HG03108 (cell line): ENCODE measurements at regions not wholly inside any gene's neighbourhood (a gene's known extent, or its start where the extent isn't known, plus 50 kb on each side); places are given as distances from the start of the nearest gene placed in this dataset.

Experiments
- ATAC-seq: cut with Tn5 transposase; IDR thresholded peaks from one replicate; pipeline ENCODE4 v1.9.1; 2021; ENCODE audit warnings: moderate library complexity; ENCODE audit not compliant: unreplicated experiment

DNA sequence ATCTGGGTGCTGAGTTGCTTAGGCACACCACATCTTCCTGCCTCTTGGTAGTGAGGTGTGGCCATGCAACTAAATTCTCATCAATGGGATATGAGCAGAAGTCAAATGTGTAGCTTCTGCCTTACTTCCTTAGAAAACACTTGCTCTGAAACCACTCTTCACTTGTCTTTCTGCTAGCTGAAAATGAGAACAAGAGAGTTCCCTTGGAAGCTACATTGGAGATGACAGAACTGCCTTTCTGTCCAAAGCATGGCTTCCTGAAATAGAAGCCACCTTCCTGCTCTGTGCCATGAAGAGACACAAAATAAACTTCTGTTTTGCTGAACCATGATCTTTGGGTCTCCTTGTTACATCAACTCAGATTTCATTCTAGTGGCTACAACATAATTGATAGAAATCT lies 659.9 kb downstream of the IRS1 start:
- ATAC-seq: no peak

GRCh38 chr2:226137201-226137811 lies 662.3 kb downstream of the IRS1 start:
- no peak for ATAC-seq

GRCh38 chr2:226136739-226137138 lies 662.9 kb downstream of the IRS1 start:
- ATAC-seq: no peak

DNA sequence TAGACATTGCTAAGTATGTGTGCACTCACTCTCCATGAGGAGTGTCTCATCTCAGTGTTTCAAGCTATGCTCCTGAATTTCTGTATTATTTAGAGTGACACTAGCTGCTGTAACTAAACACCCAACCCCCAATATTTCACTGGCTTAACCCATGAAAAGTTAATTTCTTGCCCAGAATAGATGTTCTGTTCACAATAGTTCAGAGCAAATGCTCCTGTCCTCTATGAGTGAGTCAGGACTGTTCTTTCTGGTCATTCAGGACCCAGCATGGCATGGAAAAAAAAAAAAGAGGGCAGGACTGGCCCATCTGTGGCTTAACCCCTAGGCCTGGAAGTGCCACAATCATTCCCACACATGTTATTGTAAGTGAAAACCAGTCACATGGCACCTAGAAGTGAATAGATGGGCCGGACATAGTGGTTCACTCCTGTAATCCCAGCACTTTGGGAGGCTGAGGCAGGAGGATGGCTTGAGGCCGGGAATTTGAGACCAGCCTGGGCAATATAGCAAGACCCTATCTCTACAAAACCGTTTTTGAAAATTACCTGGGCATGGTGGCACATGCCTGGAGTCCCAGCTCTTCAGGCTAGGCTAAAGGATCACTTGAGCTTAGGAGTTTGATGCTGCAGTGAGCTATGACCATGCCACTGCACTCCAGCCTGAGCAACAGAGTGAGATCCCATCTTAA lies 663.6 kb downstream of the IRS1 start:
- ATAC-seq: no peak

DNA sequence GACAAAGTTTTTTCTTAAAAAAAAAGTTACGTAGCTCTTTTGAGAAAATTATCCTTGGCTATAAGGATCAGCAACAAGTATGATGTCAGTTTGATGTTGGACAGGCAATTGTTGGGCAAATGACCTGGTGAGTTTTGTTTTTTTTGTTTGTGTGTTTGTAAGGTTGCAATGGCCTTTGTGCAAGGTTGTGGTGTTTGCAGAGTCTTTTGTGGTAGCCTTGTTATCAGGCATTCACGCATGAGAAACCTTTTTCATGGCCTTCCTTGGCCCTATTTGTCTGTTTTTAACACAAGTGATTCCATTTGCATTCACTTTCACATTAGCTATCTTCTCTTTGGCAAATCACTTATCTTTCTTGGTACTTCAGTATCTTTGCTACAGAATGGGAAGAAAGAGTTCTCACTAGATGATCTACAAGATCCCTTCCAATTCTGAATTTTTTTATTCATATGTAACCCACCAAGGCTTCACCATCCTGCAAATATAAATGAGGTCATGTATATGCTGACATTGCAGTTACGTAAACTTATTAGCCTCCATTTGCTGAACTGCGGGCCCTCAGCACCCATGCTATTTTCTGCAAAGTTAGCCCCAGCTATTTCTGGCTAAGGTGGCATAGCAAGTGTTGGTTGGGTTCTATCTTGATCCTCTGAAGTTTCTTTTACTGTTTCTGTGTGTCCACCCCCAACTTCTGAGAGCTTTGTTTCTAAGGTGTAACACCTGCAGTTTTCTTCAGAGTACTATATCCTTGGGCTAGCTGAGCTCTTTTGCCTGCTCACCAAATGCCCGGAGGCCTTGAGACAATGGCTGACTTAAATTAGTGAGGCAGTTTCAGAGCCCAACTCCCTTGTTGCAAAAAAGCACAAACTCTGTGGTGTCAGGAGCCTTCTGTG lies 667.1 kb downstream of the IRS1 start:
- no peak for ATAC-seq

DNA sequence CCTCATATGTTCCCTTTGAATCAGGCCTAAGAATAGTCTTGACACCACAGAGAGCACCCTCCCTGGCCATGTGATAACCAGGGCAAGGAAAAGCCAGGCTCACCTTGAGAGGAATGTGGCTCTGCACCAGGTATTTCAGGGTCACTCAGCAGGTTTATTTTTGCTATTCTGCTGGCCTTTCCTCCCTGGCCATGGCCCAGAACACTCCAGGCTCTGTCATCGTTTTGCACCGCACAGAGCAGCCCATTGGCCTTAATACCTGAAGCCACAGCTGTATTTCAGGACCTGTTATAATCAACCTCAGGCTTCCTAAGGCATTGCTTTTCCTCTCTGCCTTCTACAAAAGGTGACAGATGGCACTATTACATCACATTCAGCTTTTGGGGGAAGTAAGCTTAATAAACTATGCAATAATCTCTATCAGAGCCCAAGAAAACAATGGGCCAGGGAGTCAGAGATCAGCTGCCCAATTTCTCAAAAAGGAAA lies 668.3 kb downstream of the IRS1 start:
- ATAC-seq: no peak

DNA sequence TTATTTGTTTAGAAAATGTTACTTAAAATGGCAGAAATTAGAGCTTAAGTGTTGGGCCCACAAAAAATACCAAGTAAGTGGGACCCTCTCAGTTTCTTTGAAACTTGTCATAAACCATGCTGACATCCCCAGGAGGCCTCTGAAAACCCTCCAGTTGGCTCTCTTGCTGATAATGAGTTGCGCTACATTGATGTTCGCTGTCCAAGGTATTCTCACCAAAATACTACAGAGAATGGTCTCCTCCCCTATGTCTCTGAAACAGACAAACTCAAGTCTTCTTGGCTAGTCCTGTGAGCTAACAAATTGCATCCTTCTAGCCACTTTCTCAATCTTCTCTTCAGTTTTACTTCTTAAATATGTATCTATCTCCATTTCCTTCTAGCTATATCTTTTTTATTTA lies 669.4 kb downstream of the IRS1 start:
- no peak for ATAC-seq

DNA sequence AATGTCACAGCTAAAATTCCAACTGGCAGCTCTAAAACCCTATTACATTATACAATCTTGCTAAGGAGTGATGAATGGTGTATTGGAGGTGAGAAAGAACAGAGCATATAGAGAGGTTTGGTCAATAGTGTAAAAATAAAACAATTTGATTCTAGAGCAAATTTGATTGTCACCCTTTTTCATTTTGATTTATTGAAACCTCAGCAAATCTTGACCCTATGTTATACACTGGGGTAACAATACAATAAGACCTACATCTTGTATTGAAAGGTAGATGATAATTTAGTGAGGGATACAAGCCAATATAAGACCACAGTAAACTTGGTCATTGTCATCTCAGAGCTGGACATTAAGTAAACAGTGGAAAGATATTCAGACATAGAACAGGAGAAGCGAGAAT lies 671.9 kb downstream of the IRS1 start:
- ATAC-seq: no peak

DNA sequence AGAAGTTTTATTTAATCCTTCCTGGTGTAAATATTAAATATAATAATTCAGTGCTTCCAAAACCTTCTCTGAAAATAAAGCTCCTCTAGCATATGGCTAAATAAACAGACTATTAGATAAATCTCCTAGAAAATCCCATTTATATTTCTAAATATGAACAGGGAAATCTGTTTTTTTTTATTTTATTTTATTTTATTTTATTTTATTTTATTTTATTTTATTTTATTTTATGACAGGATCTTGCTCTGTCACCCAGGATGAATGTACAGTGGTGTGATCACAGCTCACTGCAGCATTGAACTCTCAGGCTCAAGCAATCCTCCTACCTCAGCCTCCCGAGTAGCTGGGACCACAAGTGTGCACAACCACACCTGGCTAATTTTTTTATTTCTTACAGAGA lies 673.5 kb downstream of the IRS1 start:
- no peak for ATAC-seq

DNA sequence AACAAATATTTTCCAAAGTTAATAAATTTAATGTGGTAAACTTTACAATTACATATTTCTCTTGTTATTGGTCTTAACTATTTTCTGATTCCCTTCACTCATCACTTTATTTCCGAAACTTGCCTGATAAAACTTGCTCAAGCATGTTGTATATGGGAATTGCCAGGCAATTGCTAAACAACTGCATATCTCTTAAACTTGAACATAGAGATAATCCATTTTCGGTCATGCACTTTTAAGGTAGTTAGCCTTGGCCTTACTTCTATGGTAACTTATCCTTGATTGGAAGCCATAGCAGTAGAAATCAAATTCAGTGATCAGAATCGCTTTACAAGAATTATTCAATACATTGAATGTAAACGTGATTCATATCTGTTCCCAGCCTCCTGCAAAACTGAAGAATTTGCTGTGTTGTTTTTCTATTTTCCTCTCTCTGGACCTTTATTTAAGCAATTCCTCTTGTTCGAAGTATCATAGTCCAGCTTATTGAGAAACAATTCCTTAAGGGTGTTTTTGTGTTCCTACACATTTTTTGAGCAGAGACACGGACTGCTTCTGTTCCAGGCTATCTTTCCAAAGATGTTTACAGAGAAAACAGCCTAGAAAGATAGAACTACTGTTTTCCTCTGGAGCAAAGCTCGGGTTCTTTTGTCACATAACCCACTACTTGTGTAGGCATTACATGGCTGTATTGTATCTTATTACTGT lies 674.3 kb downstream of the IRS1 start:
- no peak for ATAC-seq

- ATAC-seq: no peak
Observed at GRCh38 chr2:226124548-226125011, 675.0 kb downstream of the IRS1 start.

GRCh38 chr2:226123300-226123699 lies 676.3 kb downstream of the IRS1 start:
- ATAC-seq: no peak

GRCh38 chr2:226122041-226122440 lies 677.6 kb downstream of the IRS1 start:
- ATAC-seq: no peak

DNA sequence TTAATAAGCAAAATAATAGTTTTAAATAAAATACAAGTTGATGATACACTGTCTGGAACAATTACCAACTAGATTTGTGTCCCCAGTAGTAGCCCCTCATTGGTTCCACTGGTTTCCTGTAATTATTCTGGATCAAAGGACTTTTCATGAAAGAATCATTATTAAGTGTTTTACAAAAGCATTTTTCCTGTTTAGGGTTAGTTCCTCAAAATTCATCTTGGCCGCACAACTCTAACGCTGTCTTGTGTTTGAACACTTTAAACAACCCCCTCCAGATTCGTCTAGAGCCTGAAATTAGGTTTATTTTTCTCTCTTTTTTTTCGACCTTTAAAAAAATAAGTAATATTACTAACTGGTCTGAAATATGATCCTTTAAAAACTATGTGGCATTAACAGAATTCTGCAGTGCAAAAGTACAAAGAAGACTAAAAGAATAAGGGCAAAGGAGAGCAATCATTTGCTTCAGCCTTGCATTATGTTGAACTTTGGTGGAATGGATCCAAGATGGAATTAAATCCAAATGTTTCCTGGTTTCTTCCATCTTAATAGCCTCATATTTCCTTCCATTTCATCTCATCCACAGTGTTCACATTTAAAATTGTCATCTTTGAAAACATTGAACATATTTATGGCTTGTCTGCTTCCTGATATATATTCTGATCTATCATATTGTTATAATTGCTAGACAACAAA lies 678.4 kb downstream of the IRS1 start:
- ATAC-seq: no peak

DNA sequence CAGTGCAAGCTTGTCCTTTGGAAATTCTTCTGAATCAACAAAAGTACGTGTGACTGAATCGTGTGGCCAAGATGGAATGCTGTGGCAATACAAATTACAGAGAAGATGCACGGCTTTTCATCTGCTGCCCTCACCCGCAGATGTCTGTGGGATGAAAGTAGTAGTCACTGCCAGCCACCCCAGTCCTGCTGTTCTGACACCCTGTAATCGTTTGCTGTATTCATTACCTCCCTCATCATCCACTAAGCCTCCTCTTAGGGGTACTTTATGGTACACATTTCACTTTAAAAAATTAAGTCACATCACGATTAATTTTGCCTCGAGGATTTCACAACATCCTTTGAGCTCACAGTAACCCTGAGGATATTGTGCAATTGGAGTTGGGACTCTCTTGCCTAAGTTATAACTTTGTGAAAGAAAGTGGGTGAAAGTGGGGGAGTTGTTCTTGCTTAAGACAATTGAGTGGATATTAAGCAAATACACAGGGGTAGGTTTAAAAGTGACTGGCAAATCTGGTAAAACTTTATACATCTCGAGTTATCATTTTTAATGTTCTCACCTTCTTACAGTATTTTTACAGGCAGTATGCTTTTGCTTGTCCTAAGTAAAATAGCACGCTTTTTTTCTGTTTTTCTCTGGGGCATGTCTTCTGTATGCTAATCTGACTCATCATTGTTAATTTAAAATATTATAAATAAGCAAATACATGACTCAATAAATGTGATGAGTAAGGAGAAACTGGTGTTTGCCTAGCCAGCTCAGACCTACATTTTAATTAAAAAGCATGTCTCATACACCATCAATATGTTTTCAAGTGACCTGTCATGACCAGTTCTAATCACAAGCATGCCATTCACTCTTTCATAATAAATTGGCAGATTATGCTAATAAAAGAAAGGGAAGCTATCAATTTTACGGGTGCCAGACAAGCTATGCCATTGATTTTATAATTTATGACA lies 680.9 kb downstream of the IRS1 start:
- ATAC-seq: no peak

DNA sequence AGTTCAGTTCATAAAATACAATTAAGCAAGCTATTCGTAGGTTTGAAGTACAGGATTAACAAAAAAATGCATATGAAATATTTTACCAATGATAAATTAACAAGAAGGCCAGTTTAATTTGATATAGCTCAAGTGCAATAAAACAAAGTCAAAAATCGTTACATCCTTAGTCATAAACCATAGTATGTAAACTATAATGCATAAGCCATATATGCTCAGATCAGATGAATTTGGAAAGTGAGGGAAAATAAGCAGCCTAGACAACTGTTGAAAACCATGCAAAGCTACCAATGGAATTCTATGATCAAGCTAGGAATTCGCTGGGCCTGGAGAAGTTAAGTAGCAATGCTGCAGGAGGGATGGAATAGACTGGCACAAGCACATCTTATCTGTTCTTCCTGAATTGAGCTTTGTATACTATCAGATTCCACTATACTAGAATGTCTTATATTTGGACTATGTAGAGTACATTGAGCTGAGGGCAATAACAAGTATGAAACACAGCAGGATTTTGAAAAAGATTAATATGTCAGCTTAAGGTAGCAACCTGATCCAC lies 682.0 kb downstream of the IRS1 start:
- no peak for ATAC-seq

DNA sequence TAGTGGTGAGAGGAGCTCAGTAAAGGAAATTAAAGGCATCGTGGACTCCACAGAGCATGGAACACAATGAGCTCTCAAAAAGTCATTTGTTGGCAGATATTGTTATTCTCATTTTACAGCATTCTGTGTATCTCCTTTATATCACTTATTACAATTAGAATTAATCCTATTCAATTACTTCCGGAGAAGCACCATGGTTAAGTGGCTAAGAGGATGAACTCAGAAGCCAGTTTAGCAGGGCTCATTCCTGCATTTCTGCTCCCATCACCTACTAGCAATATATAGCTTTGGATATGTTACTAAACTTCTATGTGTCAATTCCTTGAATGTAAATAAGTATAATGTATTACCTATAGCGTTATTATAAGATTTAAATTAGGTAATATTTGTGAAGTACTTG lies 683.3 kb downstream of the IRS1 start:
- ATAC-seq: no peak

DNA sequence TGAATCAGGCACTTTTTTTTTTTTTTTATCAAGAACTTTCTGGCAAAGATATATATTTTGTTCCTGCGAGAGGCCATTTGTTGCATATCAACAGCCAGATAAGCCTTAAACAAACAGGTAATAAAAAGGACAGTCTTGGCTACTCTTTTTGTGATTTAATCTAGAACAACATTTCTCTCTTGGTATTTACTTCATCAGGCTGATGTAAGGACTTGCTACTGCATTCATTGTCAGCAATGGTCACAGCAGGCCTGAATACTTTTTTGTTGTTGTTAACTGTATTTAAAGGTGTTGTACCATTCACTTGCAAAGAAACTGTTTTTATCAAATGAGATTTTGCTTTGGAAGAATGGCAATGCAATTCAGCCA lies 683.8 kb downstream of the IRS1 start:
- ATAC-seq: no peak
